ENCODE measurements at regions not wholly inside any gene's neighbourhood (a gene's known extent, or its start where the extent isn't known, plus 50 kb on each side); places are given as distances from the start of the nearest gene placed in this dataset.

DNA sequence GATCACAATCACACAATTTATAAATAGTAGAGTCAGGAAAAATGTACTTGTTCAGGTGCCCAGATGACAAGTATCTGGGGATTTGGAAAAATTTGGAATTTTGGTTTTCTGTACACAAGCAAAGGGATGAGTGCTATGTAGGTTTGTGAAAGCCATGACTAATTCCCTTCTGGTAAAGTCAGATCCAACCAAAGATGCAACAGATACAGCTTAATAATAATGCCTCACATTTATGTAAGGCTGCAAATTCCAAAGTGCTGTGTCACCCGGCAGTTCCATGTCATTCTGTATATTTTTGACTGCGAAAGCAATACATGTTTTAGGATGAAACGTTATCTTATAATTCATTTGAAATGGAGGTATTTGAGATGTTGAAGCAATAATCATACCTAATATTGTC is 102.7 kb upstream of the AGBL1 start:
- DNase-seq (ENCODE audit: low read depth, low spot score), result peak; percentile 16

DNA sequence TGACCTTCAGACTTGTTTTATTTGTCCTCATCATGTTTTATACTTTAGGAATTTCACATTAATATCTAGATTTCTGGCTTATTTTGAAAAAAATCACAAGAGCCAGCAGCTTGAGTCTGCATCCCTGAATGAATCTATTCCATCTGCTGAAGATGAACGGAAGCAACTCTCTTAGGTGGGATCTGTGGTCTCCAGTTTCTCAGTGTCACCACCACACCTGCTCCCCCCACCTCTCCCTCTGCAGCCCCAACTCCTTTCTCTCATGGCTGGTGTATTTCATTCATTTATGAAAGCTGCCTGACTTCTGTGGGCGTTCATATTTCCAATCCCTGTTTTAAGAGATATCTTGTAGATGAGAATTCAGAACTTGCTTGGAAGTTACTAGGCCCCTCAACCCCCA is 102.1 kb upstream of the AGBL1 start:
- DNase-seq (ENCODE audit: low read depth, low spot score), result no peak

DNA sequence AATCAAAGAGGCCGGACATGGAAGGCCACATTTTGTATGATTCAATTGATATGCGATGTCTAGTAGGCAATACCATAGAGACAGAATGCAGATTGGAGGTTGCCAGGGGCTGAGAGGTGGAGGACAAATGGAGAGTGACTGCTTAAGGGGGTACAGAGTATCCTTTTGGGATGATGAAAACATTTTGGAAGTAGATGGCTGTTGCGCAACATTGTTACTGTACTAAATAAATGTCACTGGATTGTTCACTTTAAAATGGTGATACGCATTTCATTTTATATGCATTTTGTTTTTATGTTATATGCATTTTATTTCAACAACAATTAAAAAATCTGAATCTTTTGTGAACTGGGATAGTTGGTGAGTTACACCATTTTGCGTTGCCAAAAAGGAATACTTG is 99.7 kb upstream of the AGBL1 start:
- no peak for DNase-seq (ENCODE audit: low read depth, low spot score)

DNA sequence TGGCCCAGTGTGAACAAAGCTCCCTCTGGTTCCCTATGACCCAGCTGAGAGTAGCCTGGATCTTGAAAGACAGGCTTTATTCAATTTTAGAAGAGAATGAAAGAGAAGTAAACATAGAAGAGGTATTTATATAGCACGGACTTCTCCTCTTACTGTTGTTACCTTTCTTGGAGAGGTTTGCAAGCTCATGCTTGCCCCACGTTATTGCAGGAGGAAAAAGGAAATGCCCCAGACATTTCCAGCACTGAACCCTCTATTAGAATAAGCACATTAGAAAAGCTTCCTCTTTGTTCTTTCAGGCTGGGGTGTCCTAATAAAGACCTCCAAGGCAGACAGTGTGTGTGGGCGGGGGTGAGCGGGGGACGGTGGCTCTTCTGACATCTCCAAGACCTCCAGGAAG is 98.7 kb upstream of the AGBL1 start:
- DNase-seq (ENCODE audit: low read depth, low spot score), result no peak

DNA sequence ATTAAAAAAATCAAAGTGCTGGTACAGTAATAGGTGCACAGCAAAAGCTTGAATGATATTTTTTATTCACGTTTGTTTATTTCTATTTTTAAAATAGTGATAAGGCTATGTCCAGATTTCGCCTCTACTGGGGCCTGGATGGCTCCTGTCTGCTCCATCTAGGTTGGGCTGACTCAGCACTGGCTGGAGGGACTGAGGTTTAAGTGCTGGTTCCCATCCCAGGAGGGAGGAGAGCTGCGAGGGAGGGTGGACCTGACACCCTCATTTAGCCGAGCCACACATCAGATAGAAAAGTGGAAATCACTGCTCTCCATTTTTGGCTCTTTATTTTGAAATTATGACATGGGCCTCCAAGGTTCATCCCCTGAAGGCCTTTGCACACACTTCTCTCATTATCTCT is 95.4 kb upstream of the AGBL1 start:
- DNase-seq (ENCODE audit: low read depth, low spot score), result no peak

DNA sequence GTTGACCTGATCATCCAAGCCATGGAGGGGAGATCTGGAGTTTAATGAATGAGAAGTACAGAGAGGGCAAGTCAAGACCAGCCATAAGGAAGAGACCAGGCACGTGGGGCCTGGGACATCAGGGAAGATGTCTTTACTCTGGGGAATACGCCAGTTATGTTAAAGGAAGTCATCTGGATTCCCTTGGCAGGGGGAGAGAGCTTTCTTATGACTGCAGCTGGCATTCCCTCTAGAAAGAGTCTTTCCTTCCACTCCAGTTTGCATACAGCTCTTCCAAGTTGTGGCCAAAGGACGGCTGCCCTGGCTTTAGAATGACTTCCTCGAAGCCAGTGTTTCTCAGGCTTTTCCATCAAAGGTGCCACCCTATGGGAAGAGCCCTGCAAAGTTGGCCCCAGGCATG is 93.6 kb upstream of the AGBL1 start:
- no peak for DNase-seq (ENCODE audit: low read depth, low spot score)

DNA sequence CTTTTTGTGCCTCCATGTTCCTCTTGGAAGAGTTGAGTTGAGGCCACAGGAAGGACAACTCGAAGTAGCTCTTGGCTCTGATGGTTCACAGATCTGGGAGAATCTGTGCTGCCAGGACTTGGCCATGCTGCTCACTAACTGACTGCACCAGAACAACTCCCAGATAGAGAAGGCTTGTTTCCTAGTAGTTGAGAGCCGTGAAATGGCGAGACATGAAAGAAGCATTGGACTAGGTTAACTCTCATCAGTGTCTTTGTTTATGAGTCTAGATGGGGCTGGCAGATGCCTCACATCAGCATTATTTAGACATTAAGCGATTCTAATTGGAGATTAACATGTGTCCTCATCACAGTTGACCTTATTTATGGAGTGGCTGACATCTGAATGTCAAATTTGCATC is 92.9 kb upstream of the AGBL1 start:
- no peak for DNase-seq (ENCODE audit: low read depth, low spot score)

DNA sequence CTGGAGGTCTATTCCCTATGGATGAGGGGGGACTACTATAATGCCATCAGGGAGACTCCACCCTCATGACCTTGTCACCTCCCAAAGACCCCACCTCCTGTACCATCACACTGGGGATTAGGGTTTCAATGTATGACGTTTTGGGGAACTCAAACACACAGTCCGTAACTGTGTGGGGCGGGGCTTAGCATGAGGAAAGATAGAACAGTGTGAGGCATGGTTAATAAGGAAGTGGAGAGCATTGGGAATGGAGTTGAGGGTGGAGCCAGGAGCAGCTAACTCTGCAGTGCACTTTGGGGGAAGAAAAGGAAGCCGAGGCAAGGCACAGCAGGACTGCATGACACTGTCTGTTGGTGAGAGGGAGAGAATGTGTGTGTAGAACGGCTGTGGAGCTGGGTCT is 90.9 kb upstream of the AGBL1 start:
- no peak for DNase-seq (ENCODE audit: low read depth, low spot score)

DNA sequence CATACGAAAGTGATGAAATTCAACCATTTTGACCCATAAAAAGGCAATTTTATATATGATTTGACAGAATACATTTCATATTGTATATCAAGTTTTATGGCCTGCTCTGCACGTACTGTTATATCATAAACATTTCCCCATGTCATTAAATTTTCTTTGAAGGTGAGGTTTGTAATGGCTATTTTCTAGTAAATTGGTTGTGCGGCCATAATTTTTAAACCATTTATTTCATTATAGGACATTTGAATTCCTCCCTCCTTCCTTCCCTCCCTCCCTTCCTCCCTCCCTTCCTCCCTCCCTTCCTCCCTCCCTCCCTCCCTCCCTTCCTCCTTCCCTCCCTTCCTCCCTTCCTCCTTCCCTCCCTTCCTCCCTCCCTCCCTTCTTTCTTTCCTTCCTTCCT is 87.4 kb upstream of the AGBL1 start:
- no peak for DNase-seq (ENCODE audit: low read depth, low spot score)

DNA sequence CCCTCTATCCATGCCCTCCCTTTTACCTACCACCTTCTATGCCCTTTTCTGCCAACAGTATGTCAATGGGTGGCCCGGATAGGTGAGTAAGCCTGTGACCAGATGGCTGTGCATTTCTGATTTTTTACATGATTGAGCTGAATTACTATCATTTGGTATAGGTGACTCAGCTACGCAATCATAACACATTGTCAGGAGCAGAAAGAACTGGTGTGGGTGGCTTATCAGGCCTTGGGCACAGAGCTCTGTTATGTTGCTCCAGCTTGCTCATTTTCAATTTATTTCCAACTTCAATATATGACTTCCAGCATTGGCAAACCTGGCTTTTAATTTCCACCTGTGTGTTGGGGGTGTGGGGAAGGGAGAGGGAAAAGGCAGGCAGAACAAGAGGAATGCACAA is 86.6 kb upstream of the AGBL1 start:
- peak; percentile 7 for DNase-seq (ENCODE audit: low read depth, low spot score)

DNA sequence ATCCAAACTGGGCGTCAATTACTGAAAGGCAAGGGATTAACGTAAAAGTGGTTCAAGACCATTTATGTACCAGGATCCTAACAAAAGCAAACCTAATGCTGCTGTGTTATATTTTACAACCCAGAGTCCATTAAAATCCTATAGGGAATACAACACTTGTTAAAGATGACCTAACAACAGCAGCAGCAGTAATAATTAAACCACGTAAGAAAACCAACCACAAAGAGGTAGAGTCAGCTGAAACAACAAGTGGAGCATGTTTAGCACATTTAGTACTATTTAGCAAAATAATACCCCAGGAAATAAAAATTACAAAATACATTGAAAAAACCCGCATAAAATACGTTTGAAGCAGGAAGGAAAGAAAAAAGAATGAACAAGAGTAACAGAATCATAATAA is 82.1 kb upstream of the AGBL1 start:
- no peak for DNase-seq (ENCODE audit: low read depth, low spot score)

DNA sequence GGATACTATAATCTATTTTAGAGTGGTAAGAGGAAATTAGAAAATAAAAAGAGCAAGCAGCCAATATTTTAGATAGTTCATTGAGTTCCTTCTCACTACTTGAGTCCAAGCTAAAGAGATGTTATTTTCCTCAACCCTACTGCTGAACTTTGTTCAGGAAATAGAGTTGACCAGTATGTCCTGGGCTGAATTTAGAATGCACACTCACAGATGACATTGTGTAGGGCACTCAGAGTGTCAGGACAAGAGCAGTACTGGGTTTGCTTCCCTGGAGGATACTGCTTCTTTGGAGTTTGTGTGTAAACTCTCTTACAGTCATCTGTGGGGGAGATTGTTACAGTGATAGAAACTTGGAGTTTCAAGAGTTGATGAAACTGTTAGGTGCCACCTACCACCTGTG is 80.0 kb upstream of the AGBL1 start:
- no peak for DNase-seq (ENCODE audit: low read depth, low spot score)

DNA sequence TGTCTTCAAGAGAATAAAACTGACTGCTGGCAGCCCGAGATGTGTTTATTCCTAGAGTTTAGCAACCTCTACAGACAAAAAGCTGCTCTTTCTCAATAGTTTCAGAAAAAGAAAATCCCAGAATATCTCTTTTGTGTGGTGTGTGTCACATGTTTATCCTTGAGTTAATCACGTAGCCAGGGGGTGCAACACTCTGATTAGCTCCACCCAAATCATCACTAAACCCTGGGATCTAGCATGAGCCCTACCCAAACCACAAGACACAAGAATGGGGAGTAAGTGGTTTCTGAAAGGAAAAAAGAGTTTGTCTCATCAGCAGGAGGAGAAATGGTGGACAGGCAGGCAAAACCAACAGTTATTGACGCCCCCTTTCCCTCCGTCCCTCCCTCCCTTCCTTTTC is 78.5 kb upstream of the AGBL1 start:
- DNase-seq (ENCODE audit: low read depth, low spot score), result peak; percentile 17

DNA sequence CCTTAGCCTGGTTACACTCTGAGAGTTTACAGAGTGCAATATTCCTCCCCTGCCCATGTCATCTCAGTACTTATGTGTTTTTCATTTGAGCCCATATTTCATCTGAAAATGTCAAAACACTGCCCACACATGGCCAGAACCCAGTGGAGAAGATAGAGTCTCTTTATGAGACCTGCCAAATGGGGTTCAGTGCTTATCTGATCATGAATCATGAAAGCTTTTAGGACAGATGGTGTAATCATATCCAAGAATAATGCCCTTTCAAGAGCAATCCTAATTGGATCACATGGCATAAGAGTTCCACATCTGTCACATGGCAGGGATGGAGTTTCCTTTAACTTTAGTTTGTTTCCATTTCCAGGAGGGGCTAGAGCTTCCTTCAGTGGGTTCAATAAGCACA is 77.2 kb upstream of the AGBL1 start:
- no peak for DNase-seq (ENCODE audit: low read depth, low spot score)

DNA sequence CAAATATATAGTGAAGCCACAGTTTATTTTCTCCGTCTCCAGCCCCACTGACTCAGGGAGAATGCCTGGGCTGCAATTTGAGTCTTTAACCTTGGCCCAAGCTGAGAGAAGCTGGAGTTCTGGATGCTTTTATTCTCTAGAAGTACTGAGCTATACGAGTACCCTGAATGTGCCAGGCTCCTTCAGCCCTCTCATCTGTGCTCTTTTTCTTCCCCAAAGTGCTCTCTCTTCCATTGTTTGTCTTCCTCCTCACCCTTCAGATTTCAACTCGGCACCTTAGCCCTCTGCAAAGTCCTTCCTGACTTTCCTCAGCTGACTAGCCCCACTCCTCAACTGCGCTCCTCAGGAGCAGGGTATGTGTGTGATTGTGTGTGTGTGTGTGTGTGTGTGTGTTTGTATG is 75.6 kb upstream of the AGBL1 start:
- no peak for DNase-seq (ENCODE audit: low read depth, low spot score)

DNA sequence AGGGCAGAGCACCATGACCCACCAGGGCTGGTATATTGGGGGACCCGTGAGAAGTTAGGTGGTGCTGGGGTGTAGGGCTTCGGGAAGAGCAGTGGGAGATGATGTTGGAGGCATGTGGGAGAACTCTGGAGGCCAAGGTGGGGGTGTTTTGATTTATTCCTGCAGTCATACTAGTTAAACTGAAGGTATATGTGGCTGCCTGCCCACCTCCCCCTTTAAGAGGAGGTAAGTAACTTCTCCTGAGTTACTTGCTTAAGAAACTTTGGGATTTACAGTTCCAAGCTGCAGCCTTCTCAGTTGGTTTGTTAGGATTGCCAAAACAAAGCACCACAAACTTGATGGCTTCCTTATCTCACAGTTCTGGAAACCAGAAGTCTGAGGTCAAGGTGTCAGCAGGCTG is 73.1 kb upstream of the AGBL1 start:
- no peak for DNase-seq (ENCODE audit: low read depth, low spot score)

DNA sequence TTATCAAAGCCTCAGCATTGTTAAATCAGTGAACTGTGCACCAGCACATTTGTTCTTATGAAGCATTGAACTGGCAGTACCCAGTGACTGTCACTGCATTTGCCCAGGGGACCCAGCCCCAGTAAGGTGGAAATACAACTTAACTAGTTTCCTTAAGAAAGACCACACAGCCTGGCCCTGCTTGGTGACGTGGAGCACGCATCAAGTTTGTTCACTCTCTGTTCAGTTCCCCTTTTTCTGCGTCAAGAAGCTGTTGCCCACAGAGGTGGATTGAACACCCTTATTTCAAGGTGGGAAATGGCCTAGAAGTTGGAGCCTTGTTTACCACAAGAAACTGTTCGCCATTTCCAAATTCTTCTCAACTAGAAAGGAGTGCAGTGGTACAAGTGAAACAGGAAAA is 69.9 kb upstream of the AGBL1 start:
- no peak for DNase-seq (ENCODE audit: low read depth, low spot score)

DNA sequence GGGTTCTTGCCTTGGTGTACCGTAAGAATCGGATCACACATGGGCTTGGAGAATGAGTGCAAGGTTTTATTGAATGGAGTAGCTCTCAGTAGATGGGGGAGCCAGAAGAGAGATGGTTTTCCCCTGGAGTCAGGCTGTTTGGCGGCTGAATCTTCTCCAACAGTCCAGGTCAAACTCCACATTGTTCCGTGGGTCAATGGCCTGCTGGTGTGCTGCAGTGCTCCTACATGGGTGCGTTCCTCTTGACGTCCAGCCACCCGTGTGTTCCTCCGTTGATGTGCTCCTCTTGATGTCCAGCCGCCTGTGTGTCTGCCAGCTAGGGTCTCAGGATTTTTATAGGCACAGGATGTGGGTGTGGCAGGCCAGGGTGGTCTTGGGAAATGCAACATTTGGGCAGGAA is 69.3 kb upstream of the AGBL1 start:
- DNase-seq (ENCODE audit: low read depth, low spot score), result no peak

DNA sequence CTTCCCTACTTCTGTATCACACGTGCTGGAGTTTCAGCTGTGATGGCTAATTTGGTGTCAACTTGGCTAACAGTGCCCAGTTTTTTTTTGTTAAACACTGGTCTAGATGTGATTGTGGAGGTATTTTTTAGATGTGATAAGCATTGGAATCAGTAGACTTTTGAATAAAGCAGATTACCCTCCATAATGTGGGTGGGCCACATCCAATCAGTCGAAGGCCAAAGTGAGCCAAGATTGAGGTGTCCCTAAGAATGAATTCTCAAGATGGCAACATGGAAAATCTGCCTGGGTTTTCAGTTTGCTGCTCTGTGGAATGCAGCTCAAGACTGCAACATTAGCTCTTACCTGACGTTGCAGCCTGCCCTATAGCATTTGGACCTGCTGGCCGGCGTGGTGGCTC is 68.8 kb upstream of the AGBL1 start:
- DNase-seq (ENCODE audit: low read depth, low spot score), result no peak

DNA sequence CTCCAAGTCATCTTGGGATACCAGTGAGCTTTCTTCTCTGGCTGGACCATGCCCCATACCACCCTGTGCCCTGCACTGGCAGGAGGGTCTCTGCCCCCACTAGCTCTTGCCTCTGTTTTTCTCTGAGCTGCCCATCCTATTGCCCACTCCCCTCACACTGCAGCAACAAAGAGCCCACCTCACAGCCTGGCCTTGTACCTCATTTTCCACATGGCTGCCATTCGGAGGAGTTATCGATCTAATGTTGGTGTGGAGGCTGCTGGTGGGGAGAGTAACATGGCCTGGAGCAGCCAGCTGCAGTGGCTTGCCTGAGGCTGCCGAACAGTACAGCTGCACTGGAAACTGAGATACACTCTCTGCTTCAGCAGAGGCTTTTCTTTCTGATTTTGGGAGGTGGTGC is 65.7 kb upstream of the AGBL1 start:
- DNase-seq (ENCODE audit: low read depth, low spot score), result no peak

DNA sequence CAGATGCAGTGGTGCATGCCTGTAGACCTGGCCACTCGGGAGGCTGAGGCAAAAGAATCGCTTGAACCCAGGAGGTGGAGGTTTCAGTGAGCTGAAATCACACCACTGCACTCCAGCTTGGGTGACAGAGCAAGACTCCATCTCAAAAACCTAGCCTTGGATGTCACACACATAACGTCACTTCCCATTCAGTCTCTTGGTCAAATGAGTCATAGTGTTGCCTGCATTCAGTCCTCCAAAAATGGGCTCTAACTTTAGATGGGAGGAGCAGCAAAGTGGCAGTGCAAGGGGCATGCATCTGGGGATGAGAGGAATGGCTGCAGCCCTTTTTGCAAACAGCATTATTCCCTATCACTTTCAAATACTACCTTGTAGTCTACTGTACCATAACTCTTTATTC is 62.9 kb upstream of the AGBL1 start:
- DNase-seq (ENCODE audit: low read depth, low spot score), result peak; percentile 33

DNA sequence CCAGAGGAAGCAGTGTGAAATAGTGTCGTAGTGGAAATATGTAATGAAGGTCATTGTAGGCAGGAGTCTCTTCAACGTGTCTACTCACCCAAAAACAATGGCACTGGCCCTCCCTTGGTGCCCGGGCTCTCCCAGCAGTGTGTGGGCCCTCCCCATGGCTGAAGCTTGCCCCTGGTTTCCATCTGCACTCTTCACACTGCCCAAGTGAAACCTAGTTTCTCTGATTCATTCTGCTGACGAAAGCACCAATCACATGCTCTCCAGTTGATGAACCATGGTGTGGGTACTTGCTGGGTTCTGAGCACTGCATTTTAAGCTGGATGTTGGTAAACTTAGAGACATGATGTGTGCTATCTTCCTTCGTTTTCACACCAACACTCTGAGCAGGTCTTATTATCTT is 61.0 kb upstream of the AGBL1 start:
- DNase-seq (ENCODE audit: low read depth, low spot score), result no peak

DNA sequence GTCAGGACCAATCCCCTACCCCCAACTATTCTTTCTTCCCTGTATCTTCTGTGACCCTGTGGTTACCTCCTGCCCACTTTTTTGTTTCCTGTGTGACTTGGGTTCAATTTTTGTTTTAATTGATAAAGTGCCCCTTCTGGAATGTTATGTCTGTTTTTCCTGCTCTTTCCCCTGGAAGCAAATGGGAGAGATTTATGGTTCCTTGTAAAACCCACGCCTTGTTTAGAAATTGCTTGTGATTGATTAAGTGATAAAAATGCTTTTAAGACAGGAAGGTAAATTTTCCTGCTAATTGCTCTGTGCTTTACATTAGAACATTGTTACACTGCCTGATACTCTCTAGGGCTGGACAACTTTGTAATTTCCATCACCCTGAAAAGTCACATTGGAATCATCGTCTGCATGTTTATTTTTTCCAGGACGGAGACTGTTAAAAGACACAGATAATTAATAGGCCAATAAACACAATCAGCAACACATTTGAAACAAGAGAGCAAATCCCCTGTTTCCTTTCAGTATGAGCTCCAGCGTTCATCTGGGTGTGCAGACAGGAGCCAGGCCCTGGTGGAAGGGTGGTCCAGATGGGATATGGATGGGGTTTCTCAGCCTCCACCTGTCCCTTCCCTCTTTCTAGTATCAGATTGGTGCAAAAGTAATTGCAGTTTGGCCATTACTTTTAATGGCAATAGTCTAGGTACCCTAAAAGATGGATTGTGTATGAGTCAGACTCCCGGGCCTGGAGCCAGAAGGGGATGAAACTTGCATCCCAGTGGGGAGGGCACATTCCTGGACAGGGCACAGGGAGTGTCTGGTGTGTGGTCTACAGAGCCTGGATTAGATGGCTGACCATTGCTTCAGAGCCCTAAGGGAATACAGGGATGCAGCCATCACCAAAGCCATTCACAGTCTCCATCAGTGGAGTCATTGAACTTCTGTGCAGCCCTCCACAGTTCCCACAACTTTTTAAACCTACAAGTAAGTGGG is 58.1 kb upstream of the AGBL1 start:
- DNase-seq (ENCODE audit: low read depth, low spot score), result peak; percentile 83

DNA sequence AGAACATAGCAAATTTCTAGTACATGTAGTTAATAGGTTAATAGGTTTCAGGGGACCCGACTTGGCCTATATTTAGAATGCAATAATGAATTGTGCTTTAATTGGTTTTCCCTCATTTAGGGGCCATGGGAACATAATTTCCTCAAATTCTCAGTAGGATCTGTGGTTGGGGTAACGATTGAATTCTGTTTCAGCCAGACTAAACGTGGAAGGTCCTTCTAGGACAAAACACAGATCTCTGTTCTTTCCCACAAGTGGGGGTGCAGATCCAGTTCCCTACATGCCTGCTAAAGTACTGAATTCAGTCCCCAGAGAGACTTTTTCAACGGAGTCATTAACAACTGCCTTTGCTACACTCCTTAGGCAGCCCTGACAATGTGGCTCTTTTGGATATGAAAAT is 50.7 kb upstream of the AGBL1 start:
- no peak for DNase-seq (ENCODE audit: low read depth, low spot score)

Data from astrocyte of the hippocampus (primary cell).